GM12878 (cell line): ENCODE measurements at regions not wholly inside any gene's neighbourhood (a gene's known extent, or its start where the extent isn't known, plus 50 kb on each side); places are given as distances from the start of the nearest gene placed in this dataset.

ENCODE experiments used
- CREB1 ChIP-seq: IDR thresholded peaks from 2 replicates; pipeline ENCODE4 v1.6.1; 2012; ENCODE audit warnings: low read depth, mild to moderate bottlenecking, inconsistent platforms
- CREM ChIP-seq: IDR thresholded peaks from 2 replicates; pipeline ENCODE4 v1.6.1; 2014; ENCODE audit warnings: antibody characterized with exemption, low read depth
- E2F4 ChIP-seq: IDR thresholded peaks from 2 replicates; pipeline ENCODE4 v1.6.1; 2012; ENCODE audit warnings: low read depth, low read length, improper control_type of control experiment
- EGR1 ChIP-seq, 2 experiments: IDR thresholded peaks; 1 replicate in 1 of 2; 2 replicates in 1 of 2; pipeline ENCODE4 v1.6.1; 2011 to 2012; ENCODE audit warnings: low read depth in 2 of 2, low read length in 2 of 2, borderline replicate concordance in 1 of 2, mild to moderate bottlenecking in 1 of 2, moderate library complexity in 1 of 2
- TCF3 ChIP-seq: IDR thresholded peaks from 2 replicates; pipeline ENCODE4 v1.6.1; 2012; ENCODE audit warnings: low read depth, mild to moderate bottlenecking, low read length, borderline replicate concordance; ENCODE audit not compliant: insufficient read depth
- ZBTB4 ChIP-seq: fragments of 450-650 bp; formaldehyde crosslinking; IDR thresholded peaks from 2 replicates; pipeline ENCODE4 v1.4.0; 2022; ENCODE audit warnings: mild to moderate bottlenecking, moderate library complexity
- ZNF592 ChIP-seq: fragments of 450-650 bp; IDR thresholded peaks from 2 replicates; pipeline ENCODE4 v1.6.1; 2017; ENCODE audit warnings: mild to moderate bottlenecking, moderate library complexity
- TF ChIP-seq, protein P1 (sequence below): fragments of 450-650 bp; formaldehyde crosslinking; IDR thresholded peaks from 2 replicates; pipeline ENCODE4 v1.5.0; 2022; ENCODE audit warnings: mild to moderate bottlenecking, missing genetic modification characterization
- TF ChIP-seq, protein P2 (sequence below): IDR thresholded peaks from 2 replicates; pipeline ENCODE4 v1.6.1; 2011; ENCODE audit warnings: low read depth, mild to moderate bottlenecking, low read length, moderate library complexity, borderline replicate concordance; ENCODE audit errors: extremely low read depth

- TF ChIP-seq, protein P1, sequence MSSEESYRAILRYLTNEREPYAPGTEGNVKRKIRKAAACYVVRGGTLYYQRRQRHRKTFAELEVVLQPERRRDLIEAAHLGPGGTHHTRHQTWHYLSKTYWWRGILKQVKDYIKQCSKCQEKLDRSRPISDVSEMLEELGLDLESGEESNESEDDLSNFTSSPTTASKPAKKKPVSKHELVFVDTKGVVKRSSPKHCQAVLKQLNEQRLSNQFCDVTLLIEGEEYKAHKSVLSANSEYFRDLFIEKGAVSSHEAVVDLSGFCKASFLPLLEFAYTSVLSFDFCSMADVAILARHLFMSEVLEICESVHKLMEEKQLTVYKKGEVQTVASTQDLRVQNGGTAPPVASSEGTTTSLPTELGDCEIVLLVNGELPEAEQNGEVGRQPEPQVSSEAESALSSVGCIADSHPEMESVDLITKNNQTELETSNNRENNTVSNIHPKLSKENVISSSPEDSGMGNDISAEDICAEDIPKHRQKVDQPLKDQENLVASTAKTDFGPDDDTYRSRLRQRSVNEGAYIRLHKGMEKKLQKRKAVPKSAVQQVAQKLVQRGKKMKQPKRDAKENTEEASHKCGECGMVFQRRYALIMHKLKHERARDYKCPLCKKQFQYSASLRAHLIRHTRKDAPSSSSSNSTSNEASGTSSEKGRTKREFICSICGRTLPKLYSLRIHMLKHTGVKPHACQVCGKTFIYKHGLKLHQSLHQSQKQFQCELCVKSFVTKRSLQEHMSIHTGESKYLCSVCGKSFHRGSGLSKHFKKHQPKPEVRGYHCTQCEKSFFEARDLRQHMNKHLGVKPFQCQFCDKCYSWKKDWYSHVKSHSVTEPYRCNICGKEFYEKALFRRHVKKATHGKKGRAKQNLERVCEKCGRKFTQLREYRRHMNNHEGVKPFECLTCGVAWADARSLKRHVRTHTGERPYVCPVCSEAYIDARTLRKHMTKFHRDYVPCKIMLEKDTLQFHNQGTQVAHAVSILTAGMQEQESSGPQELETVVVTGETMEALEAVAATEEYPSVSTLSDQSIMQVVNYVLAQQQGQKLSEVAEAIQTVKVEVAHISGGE, result no peak
- TF ChIP-seq ZNF592 (no peak), EGR1 (IDR thresholded peaks at IDR 0.05; ENCODE audit: borderline replicate concordance in 1 of 2, low read depth in 2 of 2, low read length in 2 of 2) (no peak), TCF3 (no peak), ZBTB4 (no peak), CREB1 (no peak), CREM (no peak), E2F4 (no peak)
- TF ChIP-seq, protein P2, sequence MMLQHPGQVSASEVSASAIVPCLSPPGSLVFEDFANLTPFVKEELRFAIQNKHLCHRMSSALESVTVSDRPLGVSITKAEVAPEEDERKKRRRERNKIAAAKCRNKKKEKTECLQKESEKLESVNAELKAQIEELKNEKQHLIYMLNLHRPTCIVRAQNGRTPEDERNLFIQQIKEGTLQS, result no peak
Observed at GRCh38 chrX:125266153-125266660, 53.5 kb upstream of the TEX13C start (continued).
